ENCODE measurements at regions not wholly inside any gene's neighbourhood (a gene's known extent, or its start where the extent isn't known, plus 50 kb on each side); places are given as distances from the start of the nearest gene placed in this dataset.

DNA sequence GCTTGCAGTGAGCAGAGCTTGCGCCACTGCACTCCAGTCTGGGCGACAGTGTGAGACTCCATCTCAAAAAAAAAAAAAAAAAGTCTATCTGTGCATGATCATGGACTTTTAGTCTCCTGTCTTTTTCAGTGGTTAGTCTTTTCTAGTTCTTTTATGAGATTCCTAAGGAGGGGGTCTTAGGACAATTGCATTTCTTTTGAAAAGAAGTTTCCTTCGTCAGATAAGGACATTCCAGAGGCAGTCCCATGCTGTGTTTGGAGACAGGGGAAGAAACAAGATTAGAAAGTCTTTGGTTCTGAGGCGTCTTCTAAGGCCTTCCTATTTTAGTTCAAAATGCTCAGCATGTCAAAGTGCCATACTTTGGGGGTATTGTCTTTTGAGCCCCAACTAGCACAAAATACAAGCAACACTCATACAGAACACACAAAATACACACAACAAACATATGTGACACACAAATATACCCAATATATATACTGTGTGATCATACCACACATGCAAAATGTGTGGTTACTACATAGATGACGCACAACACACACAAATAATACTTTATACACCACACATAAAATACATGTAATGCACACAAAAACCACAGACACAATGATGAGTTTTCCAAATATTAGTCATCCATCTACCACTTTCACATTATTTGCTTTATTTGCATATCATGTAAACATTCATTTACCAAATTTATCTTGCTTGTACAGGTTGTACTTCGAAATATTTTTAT lies 394.5 kb downstream of the SPATA31D1 start:
- Histone ChIP-seq H2AFZ (ENCODE audit: low read depth, low read length) (no peak overlapping the region), H3K4me2 (ENCODE audit: insufficient read depth, low read length) (no peak overlapping the region), H3K27me3 (ENCODE audit: insufficient read depth, low read length, poor library complexity) (no peaks in the 10 kb centered on the region), H3K9me3 (ENCODE audit: insufficient read depth, low read length, severe bottlenecking) (no peaks in the 10 kb centered on the region), H3K27ac (ENCODE audit: low read length) (no peak overlapping the region), H3K9ac (ENCODE audit: low read depth, low read length) (no peak overlapping the region), H3K4me1 (ENCODE audit: insufficient read depth, low read length) (no peaks in the 10 kb centered on the region), H3K79me2 (ENCODE audit: insufficient read depth, low read length) (no peaks in the 10 kb centered on the region), H3K36me3 (ENCODE audit: insufficient read depth, low read length) (no peaks in the 10 kb centered on the region), H3K4me3 (ENCODE audit: low read depth in 1 of 2, low read length in 2 of 2) (no peak overlapping the region), H4K20me1 (ENCODE audit: insufficient read depth, low read length) (no peaks in the 10 kb centered on the region)
- DNase-seq, result no peak
- ATAC-seq (ENCODE audit: insufficient read depth, low read depth), result no peak
- TF ChIP-seq, protein P1, sequence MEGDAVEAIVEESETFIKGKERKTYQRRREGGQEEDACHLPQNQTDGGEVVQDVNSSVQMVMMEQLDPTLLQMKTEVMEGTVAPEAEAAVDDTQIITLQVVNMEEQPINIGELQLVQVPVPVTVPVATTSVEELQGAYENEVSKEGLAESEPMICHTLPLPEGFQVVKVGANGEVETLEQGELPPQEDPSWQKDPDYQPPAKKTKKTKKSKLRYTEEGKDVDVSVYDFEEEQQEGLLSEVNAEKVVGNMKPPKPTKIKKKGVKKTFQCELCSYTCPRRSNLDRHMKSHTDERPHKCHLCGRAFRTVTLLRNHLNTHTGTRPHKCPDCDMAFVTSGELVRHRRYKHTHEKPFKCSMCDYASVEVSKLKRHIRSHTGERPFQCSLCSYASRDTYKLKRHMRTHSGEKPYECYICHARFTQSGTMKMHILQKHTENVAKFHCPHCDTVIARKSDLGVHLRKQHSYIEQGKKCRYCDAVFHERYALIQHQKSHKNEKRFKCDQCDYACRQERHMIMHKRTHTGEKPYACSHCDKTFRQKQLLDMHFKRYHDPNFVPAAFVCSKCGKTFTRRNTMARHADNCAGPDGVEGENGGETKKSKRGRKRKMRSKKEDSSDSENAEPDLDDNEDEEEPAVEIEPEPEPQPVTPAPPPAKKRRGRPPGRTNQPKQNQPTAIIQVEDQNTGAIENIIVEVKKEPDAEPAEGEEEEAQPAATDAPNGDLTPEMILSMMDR (IDR thresholded peaks at IDR 0.05; ENCODE audit: borderline replicate concordance, extremely low read depth, low read length, poor library complexity, severe bottlenecking), result no peak
- no peak for TF ChIP-seq EZH2 (IDR thresholded peaks at IDR 0.05; ENCODE audit: borderline replicate concordance, low read depth, low read length, severe bottlenecking)

- no peak overlapping the region for H3K4me3 ChIP-seq (ENCODE audit: low read depth in 1 of 2, low read length in 2 of 2)
- H3K4me2 ChIP-seq (ENCODE audit: insufficient read depth, low read length), result no peak overlapping the region
- no peak overlapping the region for H2AFZ ChIP-seq (ENCODE audit: low read depth, low read length)
- H3K27me3 ChIP-seq (ENCODE audit: insufficient read depth, low read length, poor library complexity), result no peaks in the 10 kb centered on the region
- H3K9ac ChIP-seq (ENCODE audit: low read depth, low read length), result no peak overlapping the region
- H3K4me1 ChIP-seq (ENCODE audit: insufficient read depth, low read length), result no peaks in the 10 kb centered on the region
- no peaks in the 10 kb centered on the region for H3K79me2 ChIP-seq (ENCODE audit: insufficient read depth, low read length)
- ATAC-seq (ENCODE audit: insufficient read depth, low read depth) (no peak), DNase-seq (no peak)
- H3K9me3 ChIP-seq (ENCODE audit: insufficient read depth, low read length, severe bottlenecking), result no peaks in the 10 kb centered on the region
- TF ChIP-seq, protein P1 (IDR thresholded peaks at IDR 0.05; ENCODE audit: borderline replicate concordance, extremely low read depth, low read length, poor library complexity, severe bottlenecking), result no peak
- TF ChIP-seq EZH2 (IDR thresholded peaks at IDR 0.05; ENCODE audit: borderline replicate concordance, low read depth, low read length, severe bottlenecking), result no peak
- no peaks in the 10 kb centered on the region for H3K36me3 ChIP-seq (ENCODE audit: insufficient read depth, low read length)
- H3K27ac ChIP-seq (ENCODE audit: low read length), result no peak overlapping the region
- H4K20me1 ChIP-seq (ENCODE audit: insufficient read depth, low read length), result no peaks in the 10 kb centered on the region
Observed at GRCh38 chr9:82385633-82386032, 397.1 kb downstream of the SPATA31D1 start.

- TF ChIP-seq, protein P1 (IDR thresholded peaks at IDR 0.05; ENCODE audit: borderline replicate concordance, extremely low read depth, low read length, poor library complexity, severe bottlenecking), result no peak
- no peak for TF ChIP-seq EZH2 (IDR thresholded peaks at IDR 0.05; ENCODE audit: borderline replicate concordance, low read depth, low read length, severe bottlenecking)
- no peak overlapping the region for H3K9ac ChIP-seq (ENCODE audit: low read depth, low read length)
- DNase-seq (no peak), ATAC-seq (ENCODE audit: insufficient read depth, low read depth) (no peak)
- H3K27me3 ChIP-seq (ENCODE audit: insufficient read depth, low read length, poor library complexity), result no peaks in the 10 kb centered on the region
- no peak overlapping the region for H3K4me3 ChIP-seq (ENCODE audit: low read depth in 1 of 2, low read length in 2 of 2)
- H3K27ac ChIP-seq (ENCODE audit: low read length), result no peak overlapping the region
- no peak overlapping the region for H2AFZ ChIP-seq (ENCODE audit: low read depth, low read length)
- H4K20me1 ChIP-seq (ENCODE audit: insufficient read depth, low read length), result no peaks in the 10 kb centered on the region
- no peaks in the 10 kb centered on the region for H3K9me3 ChIP-seq (ENCODE audit: insufficient read depth, low read length, severe bottlenecking)
- no peaks in the 10 kb centered on the region for H3K4me1 ChIP-seq (ENCODE audit: insufficient read depth, low read length)
- H3K4me2 ChIP-seq (ENCODE audit: insufficient read depth, low read length), result no peak overlapping the region
- H3K79me2 ChIP-seq (ENCODE audit: insufficient read depth, low read length), result no peaks in the 10 kb centered on the region
- H3K36me3 ChIP-seq (ENCODE audit: insufficient read depth, low read length), result no peaks in the 10 kb centered on the region
Observed at GRCh38 chr9:82397534-82397933, 409.0 kb downstream of the SPATA31D1 start.
